Natural killer cell (primary cell): ENCODE measurements at regions not wholly inside any gene's neighbourhood (a gene's known extent, or its start where the extent isn't known, plus 50 kb on each side); places are given as distances from the start of the nearest gene placed in this dataset.

Experiments used
- ATAC-seq, 3 donors: fragments of 150-1000 bp in 2 of 3; fragments of 200-7000 bp in 1 of 3; cut with Tn5 transposase; 1 replicate in 1 of 3; 2 replicates in 2 of 3; pipeline ENCODE4 v1.10.0; 2021; ENCODE audit warnings: mild to moderate bottlenecking in 2 of 3, moderate library complexity in 2 of 3
- DNase-seq, 2 donors: peaks; one replicate each; pipeline versions ENCODE4 v3.0.0 to v3.0.0-alpha.2; 2013 to 2021; ENCODE audit warnings: mixed read lengths in 1 of 2
- H3K27ac ChIP-seq: one replicate; pipeline ENCODE4 v1.5.1; 2013; ENCODE audit warnings: mild to moderate bottlenecking, low read length
- H3K27me3 ChIP-seq: one replicate; pipeline ENCODE4 v1.6.1; 2013; ENCODE audit warnings: low read length; ENCODE audit not compliant: control insufficient read depth, insufficient read depth
- H3K36me3 ChIP-seq: one replicate; pipeline ENCODE4 v1.6.1; 2013; ENCODE audit warnings: low read length; ENCODE audit not compliant: control insufficient read depth, insufficient read depth
- H3K4me1 ChIP-seq: one replicate; pipeline ENCODE4 v1.6.1; 2013; ENCODE audit warnings: low read length; ENCODE audit not compliant: control insufficient read depth, insufficient read depth
- H3K4me3 ChIP-seq: one replicate; pipeline ENCODE4 v1.5.1; 2013; ENCODE audit warnings: low read length
- H3K9me3 ChIP-seq: one replicate; pipeline ENCODE4 v1.6.1; 2013; ENCODE audit warnings: low read length; ENCODE audit not compliant: control insufficient read depth, insufficient read depth
- H3K27ac Mint-ChIP-seq, 2 donors: one replicate each; pipeline ENCODE4 v1.8.0; 2022; ENCODE audit warnings: mild to moderate bottlenecking in 2 of 2, mixed read lengths in 2 of 2, moderate library complexity in 1 of 2
- H3K27me3 Mint-ChIP-seq, 2 donors: one replicate each; pipeline ENCODE4 v1.8.0; 2022; ENCODE audit warnings: low read depth in 2 of 2, mixed read lengths in 2 of 2
- H3K36me3 Mint-ChIP-seq: one replicate; pipeline ENCODE4 v1.8.0; 2022; ENCODE audit warnings: mixed read lengths
- H3K4me1 Mint-ChIP-seq, 2 donors: one replicate each; pipeline ENCODE4 v1.8.0; 2022; ENCODE audit warnings: mixed read lengths in 2 of 2
- H3K4me3 Mint-ChIP-seq: one replicate; pipeline ENCODE4 v1.8.0; 2022; ENCODE audit warnings: mild to moderate bottlenecking, moderate library complexity, mixed read lengths
- H3K9me3 Mint-ChIP-seq, 2 donors: one replicate each; pipeline ENCODE4 v1.8.0; 2022; ENCODE audit warnings: mixed read lengths in 2 of 2
- CTCF ChIP-seq: fragments of 200-600 bp; IDR thresholded peaks from one replicate; pipeline ENCODE4 v1.8.0; 2022; ENCODE audit warnings: antibody characterized with exemption
- WGBS: methylation state at CpG from one replicate; pipeline ENCODE4 v1.1.7; 2013; ENCODE audit warnings: missing lambda C conversion rate; ENCODE audit not compliant: insufficient coverage; 5-methylcytosine and 5-hydroxymethylcytosine counted together
- intact Hi-C: fragments of 100-400 bp; cut with micrococcal nuclease; formaldehyde crosslinking; loops from one replicate; pipeline ENCODE4 v1.14.2; 2022

GRCh38 chr4:106690487-106690886, 321.9 kb upstream of the GIMD1 start:
- H3K27ac Mint-ChIP-seq: peak overlapping the region in 1 of 2 donors; percentile 33
- 1% methylated on average over 4 of the region's 4 CpGs for WGBS

GRCh38 chr4:106687026-106687425, 318.4 kb upstream of the GIMD1 start:
- H3K4me3 Mint-ChIP-seq: no peak overlapping the region
- Histone ChIP-seq H3K27me3 (no peaks in the 10 kb centered on the region), H3K4me3 (no peak overlapping the region), H3K9me3 (no peaks in the 10 kb centered on the region), H3K27ac (no peak overlapping the region), H3K4me1 (no peaks in the 10 kb centered on the region), H3K36me3 (no peaks in the 10 kb centered on the region)
- peaks cover 0 to 6% of the 10 kb centered on the region in 2 donors for H3K4me1 Mint-ChIP-seq
- ATAC-seq (no peak), DNase-seq (no peak)
- H3K9me3 Mint-ChIP-seq: peaks cover 14 to 19% of the 10 kb centered on the region in 2 donors
- intact Hi-C loops: no loop called here
- peaks cover 7% of the 10 kb centered on the region for H3K36me3 Mint-ChIP-seq
- TF ChIP-seq CTCF: no peak
- no peak overlapping the region for H3K27ac Mint-ChIP-seq
- no peaks in the 10 kb centered on the region for H3K27me3 Mint-ChIP-seq

More at GRCh38 chr4:106690487-106690886, 321.9 kb upstream of the GIMD1 start:
- H3K36me3 ChIP-seq: no peaks in the 10 kb centered on the region
- no peaks in the 10 kb centered on the region for H3K27me3 Mint-ChIP-seq
- no peak overlapping the region for H3K4me3 Mint-ChIP-seq
- no peak overlapping the region for H3K4me3 ChIP-seq
- intact Hi-C loops: no loop called here
- no peaks in the 10 kb centered on the region for H3K27me3 ChIP-seq
- H3K4me1 ChIP-seq: no peaks in the 10 kb centered on the region
- H3K9me3 Mint-ChIP-seq: peaks cover 11 to 12% of the 10 kb centered on the region in 2 donors
- ATAC-seq (peak; percentile 46 to 79 (median 67)), DNase-seq (peak in 1 of 2 donors; percentile 6)
- TF ChIP-seq CTCF: no peak
- peaks cover 4 to 18% of the 10 kb centered on the region in 2 donors for H3K4me1 Mint-ChIP-seq
- H3K27ac ChIP-seq: no peak overlapping the region
- H3K9me3 ChIP-seq: no peaks in the 10 kb centered on the region
- peaks cover 7% of the 10 kb centered on the region for H3K36me3 Mint-ChIP-seq

- no peaks in the 10 kb centered on the region for H3K36me3 ChIP-seq
- DNase-seq (no peak), ATAC-seq (no peak)
- H3K9me3 ChIP-seq: no peaks in the 10 kb centered on the region
- no peak overlapping the region for H3K4me3 ChIP-seq
- Mint-ChIP-seq H3K27ac (no peak overlapping the region), H3K27me3 (no peaks in the 10 kb centered on the region), H3K9me3 (peaks cover 18 to 20% of the 10 kb centered on the region in 2 donors), H3K36me3 (peaks cover under 1% of the 10 kb centered on the region), H3K4me1 (no peaks in the 10 kb centered on the region), H3K4me3 (no peak overlapping the region)
- no peaks in the 10 kb centered on the region for H3K27me3 ChIP-seq
- no peak overlapping the region for H3K27ac ChIP-seq
- WGBS: 86% methylated on average over 24 of the region's 24 CpGs
- no peaks in the 10 kb centered on the region for H3K4me1 ChIP-seq
- no peak for TF ChIP-seq CTCF
- intact Hi-C loops: no loop called here
Measured at GRCh38 chr4:106681381-106681921, 312.9 kb upstream of the GIMD1 start.

- no peak overlapping the region for H3K4me3 Mint-ChIP-seq
- H3K27me3 Mint-ChIP-seq: no peaks in the 10 kb centered on the region
- 60% methylated on average over 1 of the region's 1 CpG for WGBS
- DNase-seq: no peak
- no peaks in the 10 kb centered on the region for H3K36me3 Mint-ChIP-seq
- no peaks in the 10 kb centered on the region for H3K27me3 ChIP-seq
- H3K4me1 Mint-ChIP-seq: peaks cover 0 to 4% of the 10 kb centered on the region in 2 donors
- intact Hi-C loops: no loop called here
- H3K4me3 ChIP-seq: no peak overlapping the region
- H3K9me3 Mint-ChIP-seq: peaks cover 15 to 17% of the 10 kb centered on the region in 2 donors
- no peak for ATAC-seq
- H3K27ac Mint-ChIP-seq: no peak overlapping the region
- H3K27ac ChIP-seq: no peak overlapping the region
- H3K4me1 ChIP-seq: no peaks in the 10 kb centered on the region
- TF ChIP-seq CTCF: no peak
- no peaks in the 10 kb centered on the region for H3K36me3 ChIP-seq
- H3K9me3 ChIP-seq: no peaks in the 10 kb centered on the region
Measured at GRCh38 chr4:106679063-106679462, 310.5 kb upstream of the GIMD1 start.
